ENCODE measurements at regions not wholly inside any gene's neighbourhood (a gene's known extent, or its start where the extent isn't known, plus 50 kb on each side); places are given as distances from the start of the nearest gene placed in this dataset.
A peak's percentile ranks its signal among the peaks of the same experiment; 100 is the strongest.
"Not testable (repeated sequence)": the region's sequence is repeated elsewhere in the genome, so short reads cannot be mapped to it uniquely, and the experiment has no call there.

DNA sequence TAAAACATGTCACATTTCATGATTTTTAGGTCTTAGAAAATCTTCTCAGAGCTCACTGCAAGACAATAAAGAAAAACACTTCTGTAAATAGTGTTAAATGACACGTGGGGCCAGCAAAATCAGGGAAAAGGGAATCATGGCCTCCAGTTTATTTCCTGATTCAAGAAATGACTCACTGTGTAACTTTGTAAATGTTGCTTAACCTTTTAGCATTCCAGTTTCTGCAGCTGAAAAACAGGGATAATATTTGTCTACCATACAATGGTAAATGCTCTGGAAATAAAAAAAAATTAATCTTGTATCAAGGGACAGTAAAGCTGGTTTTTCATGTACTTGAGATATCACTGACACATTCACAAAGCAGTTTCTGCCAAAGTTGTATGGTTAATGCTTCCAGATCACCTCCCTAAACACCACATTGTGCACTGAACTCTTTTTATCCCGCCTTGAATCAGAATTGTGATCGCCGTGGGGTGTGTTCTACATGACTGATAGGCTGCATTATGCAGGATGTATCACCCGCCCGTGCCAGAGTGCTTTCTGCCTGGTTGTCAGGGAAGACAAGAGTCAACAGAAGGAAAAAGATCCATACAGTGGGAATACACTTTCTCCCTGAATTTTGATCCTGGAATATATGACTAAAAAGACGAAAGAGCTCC lies 238.8 kb downstream of the IKZF2 start:
- DNase-seq = peak; percentile 79

DNA sequence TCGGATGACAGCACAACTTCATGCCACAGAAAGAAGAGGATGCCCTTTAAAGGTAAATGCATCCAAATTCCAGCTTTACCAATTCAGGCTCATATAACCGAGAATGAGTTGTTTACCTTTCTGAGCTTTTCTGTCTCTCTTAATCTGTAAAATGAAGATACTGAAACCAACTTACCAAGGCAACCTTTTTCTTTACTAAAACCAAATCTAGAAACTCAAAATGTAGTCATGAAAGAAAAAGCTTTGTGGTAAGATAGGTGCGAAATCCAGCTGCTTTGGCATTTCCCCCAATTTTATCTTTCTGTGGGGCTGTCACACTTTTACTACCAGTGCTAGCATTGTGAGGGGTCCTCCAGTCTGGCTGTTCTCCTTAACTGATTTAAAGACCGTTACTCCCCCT lies 240.4 kb downstream of the IKZF2 start:
- no peak for DNase-seq

DNA sequence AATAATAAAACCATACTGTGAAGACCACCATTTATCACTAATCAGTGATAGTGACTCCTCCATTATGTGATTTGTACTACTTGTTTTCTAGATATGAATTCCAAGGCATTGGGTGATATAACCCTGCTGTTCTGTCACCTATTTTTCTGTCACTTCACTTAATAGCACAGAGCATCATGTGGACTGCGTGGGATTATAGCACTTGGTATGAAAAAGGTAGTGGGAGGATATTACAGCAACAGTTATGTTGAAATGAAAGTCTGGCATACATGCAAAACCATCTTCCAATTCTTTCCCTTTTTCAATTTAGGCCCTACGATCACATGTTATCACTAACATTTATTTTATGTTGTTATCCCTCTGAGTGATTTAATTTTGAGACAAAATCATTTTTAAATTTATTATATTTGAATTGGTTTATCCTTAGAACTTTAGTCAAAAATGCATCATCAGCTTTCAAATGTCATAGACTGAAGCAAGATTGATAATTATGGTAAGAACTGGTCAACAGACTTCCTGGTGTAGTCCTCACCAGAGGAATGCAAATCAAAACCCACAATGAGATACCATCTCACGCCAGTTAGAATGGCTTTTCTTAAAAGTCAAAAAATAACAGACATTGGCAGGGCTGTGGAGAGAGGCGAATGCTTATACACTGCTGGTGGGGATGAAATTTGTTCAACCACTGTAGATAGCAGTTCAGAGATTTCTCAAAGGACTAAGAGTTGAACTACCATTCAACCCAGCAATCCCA lies 242.6 kb downstream of the IKZF2 start:
- DNase-seq = no peak

GRCh38 chr2:212908031-212908430 lies 243.4 kb downstream of the IKZF2 start:
- no peak for DNase-seq

GRCh38 chr2:212906620-212907019 lies 244.8 kb downstream of the IKZF2 start:
- DNase-seq = peak; percentile 28

DNA sequence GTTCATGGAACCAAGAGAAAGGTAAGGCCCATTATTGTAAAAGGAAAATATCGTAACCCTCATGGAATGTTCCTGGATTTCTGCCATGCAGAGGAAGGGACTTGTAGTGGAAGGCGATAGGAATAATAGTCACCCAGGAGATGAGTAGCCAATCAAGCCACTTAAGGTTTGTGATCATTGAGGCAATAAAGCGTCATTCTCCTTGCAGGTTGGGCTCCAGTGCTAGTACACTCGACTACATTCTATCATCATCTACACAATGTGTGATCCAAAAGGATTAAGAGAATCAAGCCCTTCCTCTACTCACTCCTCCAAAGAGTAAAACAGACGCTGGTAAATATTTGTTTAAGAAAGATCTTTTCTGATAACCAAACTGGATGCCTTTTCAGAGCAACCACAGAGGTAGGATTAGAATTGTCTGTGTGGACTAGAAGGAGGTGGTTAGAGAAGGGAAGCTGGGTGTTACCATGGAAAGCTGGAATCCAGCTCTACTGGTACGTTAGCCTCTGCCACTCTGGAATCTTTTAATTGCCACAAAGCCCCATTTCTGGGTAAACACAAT lies 245.7 kb downstream of the IKZF2 start:
- DNase-seq = peak; percentile 82

DNA sequence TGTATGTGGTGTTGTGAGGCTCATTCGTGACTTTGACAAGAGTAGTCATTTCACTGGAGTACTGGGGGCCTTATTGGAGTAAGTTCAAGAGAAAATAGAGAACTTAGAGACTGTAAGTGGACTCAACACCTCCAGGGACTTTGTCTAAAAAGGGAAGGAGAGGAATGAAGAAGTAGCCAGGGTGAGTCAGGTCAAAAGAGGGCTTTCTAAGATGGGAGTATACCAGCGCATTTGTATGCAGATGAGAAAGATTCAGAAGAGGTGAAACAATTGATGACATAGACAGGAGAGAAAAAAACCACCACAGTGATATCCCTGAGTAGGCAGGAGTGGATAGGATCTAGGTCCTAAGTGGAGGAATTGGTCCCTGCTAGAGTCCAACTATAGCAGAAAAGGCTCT lies 246.8 kb downstream of the IKZF2 start:
- DNase-seq = no peak

GRCh38 chr2:212903413-212903812 lies 248.0 kb downstream of the IKZF2 start:
- DNase-seq = peak; percentile 58

DNA sequence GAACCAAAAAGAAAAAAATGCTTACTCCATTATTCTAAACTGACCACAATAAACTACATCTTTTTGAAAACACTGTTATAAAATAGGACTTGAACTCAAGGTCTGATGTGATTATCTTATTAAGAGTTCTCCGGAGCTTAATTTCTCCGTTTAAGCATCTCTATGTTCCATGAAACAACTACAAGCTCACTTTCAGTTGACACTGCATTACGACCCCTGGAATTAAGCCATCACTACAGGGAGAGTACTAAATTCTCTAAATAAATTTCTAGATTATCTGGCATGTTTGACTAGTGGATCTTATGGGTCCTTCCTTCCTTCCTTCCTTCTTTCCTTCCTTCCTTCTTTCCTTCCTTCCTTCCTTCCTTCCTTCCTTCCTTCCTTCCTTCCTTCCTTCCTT lies 249.0 kb downstream of the IKZF2 start:
- DNase-seq = no peak

- peak; percentile 5 for DNase-seq
Observed at GRCh38 chr2:212901604-212902275, 249.7 kb downstream of the IKZF2 start.

DNA sequence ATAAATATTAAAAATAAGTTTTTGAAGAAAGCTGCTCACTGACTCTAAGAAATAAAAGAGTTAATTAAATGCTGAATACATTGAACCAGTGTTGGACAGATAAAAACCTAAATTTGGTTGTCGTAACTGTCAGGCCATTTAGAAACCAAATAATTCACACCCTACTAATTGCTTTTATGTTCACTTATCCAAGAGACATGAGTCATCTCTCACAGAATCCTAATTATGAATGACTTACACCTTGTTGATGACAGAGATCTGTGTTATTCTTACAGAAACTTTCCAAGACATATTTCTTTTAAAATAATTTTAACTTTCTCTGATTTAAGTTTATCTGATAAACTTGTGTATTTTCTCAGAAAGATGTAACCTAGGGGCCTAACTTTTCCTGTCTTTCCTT lies 250.7 kb downstream of the IKZF2 start:
- no peak for DNase-seq

DNA sequence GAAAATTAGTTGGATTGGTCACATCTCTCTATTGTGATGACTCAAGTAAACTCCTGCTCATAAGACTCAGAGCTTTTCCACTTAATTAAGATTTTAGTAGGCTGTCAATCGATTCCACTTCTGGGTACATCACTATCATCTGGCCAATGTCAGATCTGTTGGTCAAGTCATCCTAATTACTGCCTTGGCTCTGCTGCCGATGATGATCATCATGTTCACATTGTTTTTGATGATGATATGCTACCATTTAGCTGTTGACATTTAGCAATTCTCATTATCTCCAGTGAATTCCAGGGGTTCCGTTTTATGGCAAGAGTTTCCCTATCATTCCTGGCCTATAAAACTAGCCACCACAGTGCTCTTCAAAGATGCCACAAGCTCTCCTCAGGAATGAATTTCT lies 253.4 kb downstream of the IKZF2 start:
- no peak for DNase-seq

GRCh38 chr2:212897296-212897695 lies 254.1 kb downstream of the IKZF2 start:
- DNase-seq = no peak

GRCh38 chr2:212894026-212894425 lies 257.4 kb downstream of the IKZF2 start:
- no peak for DNase-seq

DNA sequence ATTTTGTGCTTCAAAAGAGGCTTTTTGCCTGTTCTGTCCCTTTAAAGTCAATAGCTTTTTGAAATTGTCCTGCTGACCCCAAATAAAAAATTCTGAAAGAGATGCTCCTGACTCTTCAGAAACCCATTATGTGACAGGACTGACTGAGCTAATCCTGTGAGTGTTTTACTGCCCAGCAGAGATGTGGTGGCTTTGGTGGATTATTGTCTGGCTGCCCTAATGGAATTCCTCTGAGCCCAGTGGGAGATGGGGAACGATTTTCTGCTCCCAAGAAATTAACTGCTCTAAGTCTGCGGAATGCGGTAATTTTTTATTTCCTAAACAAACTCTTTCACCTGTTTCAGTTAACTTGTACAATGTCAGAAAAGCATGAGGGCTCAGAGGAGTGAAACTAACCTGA lies 258.2 kb downstream of the IKZF2 start:
- no peak for DNase-seq

- peak; percentile 8 for DNase-seq
Observed at GRCh38 chr2:212892193-212892592, 259.2 kb downstream of the IKZF2 start.

GRCh38 chr2:212891580-212891979 lies 259.8 kb downstream of the IKZF2 start:
- DNase-seq = no peak

DNA sequence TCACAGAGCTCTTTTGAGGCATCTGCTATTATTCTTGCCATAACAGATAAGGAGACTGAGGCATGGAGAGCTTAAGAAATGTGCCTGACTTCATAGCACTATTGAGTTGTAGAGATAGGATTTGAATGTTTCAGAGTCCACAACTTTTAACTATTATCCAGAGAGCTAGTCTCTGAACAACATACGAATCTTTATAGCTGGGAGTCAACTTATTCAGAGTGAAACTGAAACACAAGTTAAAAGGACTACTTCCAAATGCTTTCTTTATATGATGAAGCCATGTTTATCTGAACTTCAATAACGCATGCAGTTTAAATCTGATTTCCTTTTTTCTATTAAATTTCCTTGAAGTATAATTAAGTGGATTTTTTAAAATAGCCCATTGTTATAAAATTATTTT lies 268.8 kb downstream of the IKZF2 start:
- DNase-seq = no peak

- DNase-seq = not testable (repeated sequence)
Observed at GRCh38 chr2:212876556-212876955, 274.9 kb downstream of the IKZF2 start.

GRCh38 chr2:212875950-212876349 lies 275.5 kb downstream of the IKZF2 start:
- not testable (repeated sequence) for DNase-seq

- no peak for DNase-seq
Observed at GRCh38 chr2:212873256-212873655, 278.2 kb downstream of the IKZF2 start.

- DNase-seq = no peak
Observed at GRCh38 chr2:212871597-212871996, 279.8 kb downstream of the IKZF2 start.

- no peak for DNase-seq
Observed at GRCh38 chr2:212864186-212864585, 287.2 kb downstream of the IKZF2 start.

DNA sequence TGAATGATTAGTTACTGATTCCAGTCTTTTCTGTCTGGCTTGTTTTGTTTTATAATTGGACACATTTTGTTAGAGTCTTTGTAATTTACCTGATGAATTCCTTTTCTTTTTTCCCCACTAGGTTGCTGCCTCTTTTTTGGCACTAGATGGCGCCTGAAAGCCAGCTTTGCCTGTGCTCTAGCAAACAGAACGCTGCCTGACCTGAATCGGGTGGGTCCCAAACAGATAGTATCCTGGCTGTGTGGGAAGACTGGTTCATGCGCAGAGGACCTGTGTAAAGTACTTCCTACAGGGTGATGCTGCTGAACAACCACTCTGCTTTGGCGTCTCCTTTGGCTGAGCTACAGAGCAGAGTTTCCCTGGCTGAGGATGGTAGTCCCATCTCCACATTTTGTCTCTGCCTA lies 288.2 kb downstream of the IKZF2 start:
- peak; percentile 90 for DNase-seq
